ENCODE measurements at regions not wholly inside any gene's neighbourhood (a gene's known extent, or its start where the extent isn't known, plus 50 kb on each side); places are given as distances from the start of the nearest gene placed in this dataset.
A peak's percentile ranks its signal among the peaks of the same experiment; 100 is the strongest.
"Not testable (repeated sequence)": the region's sequence is repeated elsewhere in the genome, so short reads cannot be mapped to it uniquely, and the experiment has no call there.

- no peak overlapping the region for H3K4me3 ChIP-seq (ENCODE audit: low read depth, low read length)
- H3K9me3 ChIP-seq (ENCODE audit: control insufficient read depth, insufficient read depth, low read length) = no peaks in the 10 kb centered on the region
- H3K27ac ChIP-seq (ENCODE audit: low read depth, low read length) = no peak overlapping the region
- no peaks in the 10 kb centered on the region for H3K36me3 ChIP-seq (ENCODE audit: control insufficient read depth, insufficient read depth, low read length)
- H3K4me1 ChIP-seq (ENCODE audit: control insufficient read depth, insufficient read depth, low read length) = 0 out of 2 replicates have a peak, but pooled peaks cover 2% of the 10 kb centered on the region
- no peak overlapping the region for H3K9ac ChIP-seq (ENCODE audit: low read depth, low read length)
- H3K27me3 ChIP-seq (ENCODE audit: control insufficient read depth, insufficient read depth, low read length) = no peaks in the 10 kb centered on the region
These were observed 241.6 kb downstream of the CALCRL start for GRCh38 chr2:187206471-187206870.

- Histone ChIP-seq H3K36me3 (ENCODE audit: control insufficient read depth, insufficient read depth, low read length) (no peaks in the 10 kb centered on the region), H3K27ac (ENCODE audit: low read depth, low read length) (no peak overlapping the region), H3K4me1 (ENCODE audit: control insufficient read depth, insufficient read depth, low read length) (0 out of 2 replicates have a peak, but pooled peaks cover 2% of the 10 kb centered on the region), H3K9ac (ENCODE audit: low read depth, low read length) (0 out of 2 replicates have a peak overlapping the region, but pooled peaks have one; percentile 16), H3K9me3 (ENCODE audit: control insufficient read depth, insufficient read depth, low read length) (no peaks in the 10 kb centered on the region), H3K27me3 (ENCODE audit: control insufficient read depth, insufficient read depth, low read length) (no peaks in the 10 kb centered on the region), H3K4me3 (ENCODE audit: low read depth, low read length) (no peak overlapping the region)
These were observed 242.0 kb downstream of the CALCRL start for GRCh38 chr2:187206071-187206470.

GRCh38 chr2:187198136-187198535, 249.9 kb downstream of the CALCRL start:
- H3K4me3 ChIP-seq (ENCODE audit: low read depth, low read length) = no peak overlapping the region
- H3K4me1 ChIP-seq (ENCODE audit: control insufficient read depth, insufficient read depth, low read length) = no peaks in the 10 kb centered on the region
- H3K27me3 ChIP-seq (ENCODE audit: control insufficient read depth, insufficient read depth, low read length) = no peaks in the 10 kb centered on the region
- H3K9ac ChIP-seq (ENCODE audit: low read depth, low read length) = no peak overlapping the region
- H3K9me3 ChIP-seq (ENCODE audit: control insufficient read depth, insufficient read depth, low read length) = no peaks in the 10 kb centered on the region
- H3K36me3 ChIP-seq (ENCODE audit: control insufficient read depth, insufficient read depth, low read length) = no peaks in the 10 kb centered on the region
- H3K27ac ChIP-seq (ENCODE audit: low read depth, low read length) = no peak overlapping the region

- no peak overlapping the region for H3K27ac ChIP-seq (ENCODE audit: low read depth, low read length)
- no peaks in the 10 kb centered on the region for H3K9me3 ChIP-seq (ENCODE audit: control insufficient read depth, insufficient read depth, low read length)
- no peaks in the 10 kb centered on the region for H3K27me3 ChIP-seq (ENCODE audit: control insufficient read depth, insufficient read depth, low read length)
- H3K36me3 ChIP-seq (ENCODE audit: control insufficient read depth, insufficient read depth, low read length) = no peaks in the 10 kb centered on the region
- no peak overlapping the region for H3K9ac ChIP-seq (ENCODE audit: low read depth, low read length)
- no peaks in the 10 kb centered on the region for H3K4me1 ChIP-seq (ENCODE audit: control insufficient read depth, insufficient read depth, low read length)
- no peak overlapping the region for H3K4me3 ChIP-seq (ENCODE audit: low read depth, low read length)
These were observed 254.0 kb downstream of the CALCRL start for GRCh38 chr2:187194049-187194448.

- Histone ChIP-seq H3K27ac (ENCODE audit: low read depth, low read length) (no peak overlapping the region), H3K27me3 (ENCODE audit: control insufficient read depth, insufficient read depth, low read length) (no peaks in the 10 kb centered on the region), H3K36me3 (ENCODE audit: control insufficient read depth, insufficient read depth, low read length) (no peaks in the 10 kb centered on the region), H3K9ac (ENCODE audit: low read depth, low read length) (no peak overlapping the region), H3K9me3 (ENCODE audit: control insufficient read depth, insufficient read depth, low read length) (no peaks in the 10 kb centered on the region), H3K4me1 (ENCODE audit: control insufficient read depth, insufficient read depth, low read length) (no peaks in the 10 kb centered on the region), H3K4me3 (ENCODE audit: low read depth, low read length) (no peak overlapping the region)
These were observed 259.0 kb downstream of the CALCRL start for GRCh38 chr2:187188783-187189631.

- Histone ChIP-seq H3K9ac (ENCODE audit: low read depth, low read length) (no peak overlapping the region), H3K4me3 (ENCODE audit: low read depth, low read length) (no peak overlapping the region), H3K27ac (ENCODE audit: low read depth, low read length) (no peak overlapping the region), H3K4me1 (ENCODE audit: control insufficient read depth, insufficient read depth, low read length) (no peaks in the 10 kb centered on the region), H3K27me3 (ENCODE audit: control insufficient read depth, insufficient read depth, low read length) (no peaks in the 10 kb centered on the region), H3K9me3 (ENCODE audit: control insufficient read depth, insufficient read depth, low read length) (no peaks in the 10 kb centered on the region), H3K36me3 (ENCODE audit: control insufficient read depth, insufficient read depth, low read length) (no peaks in the 10 kb centered on the region)
These were observed 260.5 kb downstream of the CALCRL start for GRCh38 chr2:187187519-187187918.

- Histone ChIP-seq H3K9me3 (ENCODE audit: control insufficient read depth, insufficient read depth, low read length) (no peaks in the 10 kb centered on the region), H3K27me3 (ENCODE audit: control insufficient read depth, insufficient read depth, low read length) (no peaks in the 10 kb centered on the region), H3K4me3 (ENCODE audit: low read depth, low read length) (no peak overlapping the region), H3K27ac (ENCODE audit: low read depth, low read length) (no peak overlapping the region), H3K9ac (ENCODE audit: low read depth, low read length) (no peak overlapping the region), H3K4me1 (ENCODE audit: control insufficient read depth, insufficient read depth, low read length) (no peaks in the 10 kb centered on the region), H3K36me3 (ENCODE audit: control insufficient read depth, insufficient read depth, low read length) (no peaks in the 10 kb centered on the region)
These were observed 267.5 kb downstream of the CALCRL start for GRCh38 chr2:187180529-187180928.

GRCh38 chr2:187178876-187179275, 269.2 kb downstream of the CALCRL start:
- not testable (repeated sequence) for H3K9ac ChIP-seq (ENCODE audit: low read depth, low read length); H3K27me3 ChIP-seq (ENCODE audit: control insufficient read depth, insufficient read depth, low read length); H3K36me3 ChIP-seq (ENCODE audit: control insufficient read depth, insufficient read depth, low read length); H3K4me1 ChIP-seq (ENCODE audit: control insufficient read depth, insufficient read depth, low read length); H3K4me3 ChIP-seq (ENCODE audit: low read depth, low read length); H3K27ac ChIP-seq (ENCODE audit: low read depth, low read length); H3K9me3 ChIP-seq (ENCODE audit: control insufficient read depth, insufficient read depth, low read length)

GRCh38 chr2:187177253-187177652, 270.8 kb downstream of the CALCRL start:
- Histone ChIP-seq H3K27me3 (ENCODE audit: control insufficient read depth, insufficient read depth, low read length) (no peaks in the 10 kb centered on the region), H3K4me1 (ENCODE audit: control insufficient read depth, insufficient read depth, low read length) (no peaks in the 10 kb centered on the region), H3K9ac (ENCODE audit: low read depth, low read length) (no peak overlapping the region)

GRCh38 chr2:187174582-187174981, 273.5 kb downstream of the CALCRL start:
- no peak overlapping the region for H3K9ac ChIP-seq (ENCODE audit: low read depth, low read length)
- no peak overlapping the region for H3K4me3 ChIP-seq (ENCODE audit: low read depth, low read length)
- H3K27me3 ChIP-seq (ENCODE audit: control insufficient read depth, insufficient read depth, low read length) = no peaks in the 10 kb centered on the region
- H3K9me3 ChIP-seq (ENCODE audit: control insufficient read depth, insufficient read depth, low read length) = no peaks in the 10 kb centered on the region
- H3K36me3 ChIP-seq (ENCODE audit: control insufficient read depth, insufficient read depth, low read length) = no peaks in the 10 kb centered on the region
- H3K4me1 ChIP-seq (ENCODE audit: control insufficient read depth, insufficient read depth, low read length) = no peaks in the 10 kb centered on the region
- no peak overlapping the region for H3K27ac ChIP-seq (ENCODE audit: low read depth, low read length)

More at GRCh38 chr2:187177253-187177652, 270.8 kb downstream of the CALCRL start:
- no peak overlapping the region for H3K27ac ChIP-seq (ENCODE audit: low read depth, low read length)
- H3K9me3 ChIP-seq (ENCODE audit: control insufficient read depth, insufficient read depth, low read length) = no peaks in the 10 kb centered on the region
- no peaks in the 10 kb centered on the region for H3K36me3 ChIP-seq (ENCODE audit: control insufficient read depth, insufficient read depth, low read length)
- no peak overlapping the region for H3K4me3 ChIP-seq (ENCODE audit: low read depth, low read length)

- no peak overlapping the region for H3K9ac ChIP-seq (ENCODE audit: low read depth, low read length)
- no peaks in the 10 kb centered on the region for H3K36me3 ChIP-seq (ENCODE audit: control insufficient read depth, insufficient read depth, low read length)
- H3K27me3 ChIP-seq (ENCODE audit: control insufficient read depth, insufficient read depth, low read length) = no peaks in the 10 kb centered on the region
These were observed 276.7 kb downstream of the CALCRL start for GRCh38 chr2:187171318-187171717.

More at GRCh38 chr2:187171318-187171717, 276.7 kb downstream of the CALCRL start:
- H3K9me3 ChIP-seq (ENCODE audit: control insufficient read depth, insufficient read depth, low read length) = no peaks in the 10 kb centered on the region
- no peaks in the 10 kb centered on the region for H3K4me1 ChIP-seq (ENCODE audit: control insufficient read depth, insufficient read depth, low read length)
- H3K27ac ChIP-seq (ENCODE audit: low read depth, low read length) = no peak overlapping the region
- H3K4me3 ChIP-seq (ENCODE audit: low read depth, low read length) = no peak overlapping the region
